ENCODE measurements at regions not wholly inside any gene's neighbourhood (a gene's known extent, or its start where the extent isn't known, plus 50 kb on each side); places are given as distances from the start of the nearest gene placed in this dataset.

DNA sequence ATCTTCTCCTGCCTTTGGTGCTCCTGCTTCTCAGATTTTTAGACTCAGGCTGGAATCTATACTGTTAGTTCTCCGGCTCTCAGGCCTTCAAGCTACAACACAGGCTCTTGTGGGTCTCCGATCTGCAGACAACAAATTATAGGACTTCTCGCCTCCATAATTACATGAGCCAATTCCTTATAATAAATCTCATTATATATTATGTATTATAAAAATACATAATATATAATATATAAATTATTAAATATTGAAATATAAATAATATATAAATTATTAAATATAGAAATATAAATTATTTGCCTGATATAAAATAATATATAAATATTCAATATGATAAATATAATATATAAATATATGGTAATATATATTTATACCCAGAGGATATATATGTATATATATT, 1214.0 kb downstream of the ROBO2 start:
- TF ChIP-seq, protein P1, sequence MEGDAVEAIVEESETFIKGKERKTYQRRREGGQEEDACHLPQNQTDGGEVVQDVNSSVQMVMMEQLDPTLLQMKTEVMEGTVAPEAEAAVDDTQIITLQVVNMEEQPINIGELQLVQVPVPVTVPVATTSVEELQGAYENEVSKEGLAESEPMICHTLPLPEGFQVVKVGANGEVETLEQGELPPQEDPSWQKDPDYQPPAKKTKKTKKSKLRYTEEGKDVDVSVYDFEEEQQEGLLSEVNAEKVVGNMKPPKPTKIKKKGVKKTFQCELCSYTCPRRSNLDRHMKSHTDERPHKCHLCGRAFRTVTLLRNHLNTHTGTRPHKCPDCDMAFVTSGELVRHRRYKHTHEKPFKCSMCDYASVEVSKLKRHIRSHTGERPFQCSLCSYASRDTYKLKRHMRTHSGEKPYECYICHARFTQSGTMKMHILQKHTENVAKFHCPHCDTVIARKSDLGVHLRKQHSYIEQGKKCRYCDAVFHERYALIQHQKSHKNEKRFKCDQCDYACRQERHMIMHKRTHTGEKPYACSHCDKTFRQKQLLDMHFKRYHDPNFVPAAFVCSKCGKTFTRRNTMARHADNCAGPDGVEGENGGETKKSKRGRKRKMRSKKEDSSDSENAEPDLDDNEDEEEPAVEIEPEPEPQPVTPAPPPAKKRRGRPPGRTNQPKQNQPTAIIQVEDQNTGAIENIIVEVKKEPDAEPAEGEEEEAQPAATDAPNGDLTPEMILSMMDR (IDR thresholded peaks at IDR 0.05), result no peak
- no peak for TF ChIP-seq POLR2A (IDR thresholded peaks at IDR 0.05)

Measured in Peyer's patch (tissue), 4 donors.